ENCODE measurements at regions not wholly inside any gene's neighbourhood (a gene's known extent, or its start where the extent isn't known, plus 50 kb on each side); places are given as distances from the start of the nearest gene placed in this dataset.

GRCh38 chr15:37260255-37260654 is 159.9 kb upstream of the MEIS2 start:
- no peak overlapping the region for H3K27ac ChIP-seq (ENCODE audit: low read depth in 1 of 2, low read length in 2 of 2)
- DNase-seq (ENCODE audit: low spot score), result no peak
- no peak overlapping the region for H3K4me3 ChIP-seq (ENCODE audit: low read depth in 1 of 3, low read length in 3 of 3)
- no peaks in the 10 kb centered on the region for H3K9me3 ChIP-seq (ENCODE audit: control insufficient read depth in 4 of 4, low read length in 3 of 4)
- no peak overlapping the region for H3K9ac ChIP-seq (ENCODE audit: low read depth in 1 of 2, low read length in 2 of 2)
- H3K27me3 ChIP-seq (ENCODE audit: control insufficient read depth in 4 of 4, insufficient read depth in 4 of 4, low read length in 3 of 4), result no peaks in the 10 kb centered on the region
- TF ChIP-seq JUND (IDR thresholded peaks at IDR 0.05) (no peak), REST (IDR thresholded peaks at IDR 0.05) (no peak), TAF1 (conservative IDR thresholded peaks at IDR 0.05) (no peak), ATF3 (IDR thresholded peaks at IDR 0.05) (no peak), HNF4G (IDR thresholded peaks at IDR 0.05) (no peak), YY1 (IDR thresholded peaks at IDR 0.05) (no peak), EGR1 (IDR thresholded peaks at IDR 0.05; ENCODE audit: low read depth in 2 of 2) (no peak), MAX (IDR thresholded peaks at IDR 0.05) (no peak), CTCF (IDR thresholded peaks at IDR 0.05; ENCODE audit: low read depth, low read length, missing input control) (no peak), HNF4A (conservative IDR thresholded peaks at IDR 0.05) (no peak), FOXA1 (IDR thresholded peaks at IDR 0.05) (no peak), FOXA2 (IDR thresholded peaks at IDR 0.05) (no peak), GABPA (IDR thresholded peaks at IDR 0.05 in 1 of 2, conservative IDR thresholded peaks at IDR 0.05 in 1 of 2) (no peak), NR2F2 (IDR thresholded peaks at IDR 0.05) (no peak), RAD21 (IDR thresholded peaks at IDR 0.05) (no peak), ZBTB33 (IDR thresholded peaks at IDR 0.05) (no peak), SP1 (IDR thresholded peaks at IDR 0.05) (no peak), RXRA (IDR thresholded peaks at IDR 0.05) (no peak)
- H3K36me3 ChIP-seq (ENCODE audit: control insufficient read depth in 4 of 4, insufficient read depth in 3 of 4, low read depth in 1 of 4, low read length in 3 of 4), result no peaks in the 10 kb centered on the region
- peaks cover 0 to 19% (median 16%) of the 10 kb centered on the region in 4 donors for H3K4me1 ChIP-seq (ENCODE audit: control insufficient read depth in 4 of 4, insufficient read depth in 4 of 4, low read length in 3 of 4)

Measured in liver (tissue), 7 donors.